Suprapubic skin (tissue), 4 donors: ENCODE measurements at regions not wholly inside any gene's neighbourhood (a gene's known extent, or its start where the extent isn't known, plus 50 kb on each side); places are given as distances from the start of the nearest gene placed in this dataset.

Experiments
- EP300 ChIP-seq: sonication (generic); formaldehyde crosslinking; IDR thresholded peaks from one replicate; pipeline ENCODE4 v1.6.1; 2017; ENCODE audit warnings: antibody characterized with exemption
- POLR2A ChIP-seq, 2 donors: fragments of 450-650 bp; IDR thresholded peaks; one replicate each; pipeline ENCODE4 v1.6.1; 2017; ENCODE audit warnings: antibody characterized with exemption in 2 of 2, mild to moderate bottlenecking in 2 of 2, moderate library complexity in 2 of 2
- POLR2AphosphoS5 ChIP-seq, 3 donors: sonication (generic); formaldehyde crosslinking; IDR thresholded peaks; one replicate each; pipeline ENCODE4 v1.6.1; 2017; ENCODE audit warnings: antibody characterized with exemption in 3 of 3
- TF ChIP-seq, protein P1 (sequence below), 2 donors: fragments of 200-600 bp in 1 of 2; fragments of 450-650 bp in 1 of 2; sonication (generic) in 1 of 2; IDR thresholded peaks; one replicate each; pipeline ENCODE4 v1.5.1; 2016 to 2019; ENCODE audit warnings: antibody characterized with exemption in 2 of 2, mild to moderate bottlenecking in 1 of 2, moderate library complexity in 1 of 2

DNA sequence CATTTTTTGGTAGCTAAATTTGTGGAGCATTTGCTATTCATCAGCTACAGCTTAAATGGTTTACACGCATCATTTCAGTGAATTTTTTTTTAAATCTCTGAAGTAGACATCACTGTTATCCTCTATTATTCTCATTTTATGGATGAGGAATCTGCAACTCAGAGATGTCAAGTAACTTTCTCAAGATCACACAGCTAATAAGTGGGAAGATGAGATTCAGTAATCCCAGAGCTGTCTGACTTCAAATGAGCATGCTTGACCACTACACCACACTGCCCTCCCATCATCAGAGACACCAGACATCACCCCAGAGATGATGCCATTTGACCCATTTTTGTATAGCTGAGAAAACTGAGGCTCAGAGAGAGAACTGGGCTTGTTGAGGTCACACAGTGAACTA lies 116.4 kb downstream of the RRAGC start:
- no peak for TF ChIP-seq POLR2A (IDR thresholded peaks at IDR 0.05)
- TF ChIP-seq, protein P1, sequence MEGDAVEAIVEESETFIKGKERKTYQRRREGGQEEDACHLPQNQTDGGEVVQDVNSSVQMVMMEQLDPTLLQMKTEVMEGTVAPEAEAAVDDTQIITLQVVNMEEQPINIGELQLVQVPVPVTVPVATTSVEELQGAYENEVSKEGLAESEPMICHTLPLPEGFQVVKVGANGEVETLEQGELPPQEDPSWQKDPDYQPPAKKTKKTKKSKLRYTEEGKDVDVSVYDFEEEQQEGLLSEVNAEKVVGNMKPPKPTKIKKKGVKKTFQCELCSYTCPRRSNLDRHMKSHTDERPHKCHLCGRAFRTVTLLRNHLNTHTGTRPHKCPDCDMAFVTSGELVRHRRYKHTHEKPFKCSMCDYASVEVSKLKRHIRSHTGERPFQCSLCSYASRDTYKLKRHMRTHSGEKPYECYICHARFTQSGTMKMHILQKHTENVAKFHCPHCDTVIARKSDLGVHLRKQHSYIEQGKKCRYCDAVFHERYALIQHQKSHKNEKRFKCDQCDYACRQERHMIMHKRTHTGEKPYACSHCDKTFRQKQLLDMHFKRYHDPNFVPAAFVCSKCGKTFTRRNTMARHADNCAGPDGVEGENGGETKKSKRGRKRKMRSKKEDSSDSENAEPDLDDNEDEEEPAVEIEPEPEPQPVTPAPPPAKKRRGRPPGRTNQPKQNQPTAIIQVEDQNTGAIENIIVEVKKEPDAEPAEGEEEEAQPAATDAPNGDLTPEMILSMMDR (IDR thresholded peaks at IDR 0.05), result no peak
- no peak for TF ChIP-seq EP300
- no peak for TF ChIP-seq POLR2AphosphoS5 (IDR thresholded peaks at IDR 0.05)
